Activated T-cell treated with anti-CD3 and anti-CD28 coated beads for 48 hours (primary cell): ENCODE measurements at regions not wholly inside any gene's neighbourhood (a gene's known extent, or its start where the extent isn't known, plus 50 kb on each side); places are given as distances from the start of the nearest gene placed in this dataset.
"Not testable (repeated sequence)": the region's sequence is repeated elsewhere in the genome, so short reads cannot be mapped to it uniquely, and the experiment has no call there.

Experiments used
- DNase-seq: peaks from one replicate; pipeline ENCODE4 v3.0.0-alpha.2; 2020; ENCODE audit warnings: low read depth

DNA sequence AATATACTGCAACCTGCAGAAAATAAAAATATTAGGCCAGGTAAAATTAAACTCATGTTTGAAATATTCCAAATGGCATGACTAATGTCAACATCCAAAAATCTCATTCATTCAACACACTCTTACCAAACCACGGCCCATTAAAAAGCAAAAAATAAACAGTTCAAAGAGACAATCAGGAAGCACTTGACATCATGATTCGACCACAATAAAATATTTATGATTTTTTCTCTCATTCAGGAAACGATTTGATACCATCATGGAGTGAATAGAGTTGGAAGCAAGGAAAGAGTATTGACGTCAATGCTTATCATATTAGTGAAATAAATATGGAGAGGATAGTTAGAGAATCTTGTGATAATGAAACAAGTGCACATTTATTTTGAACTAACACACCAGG, 354.1 kb downstream of the KCNJ2 start:
- DNase-seq: no peak

DNA sequence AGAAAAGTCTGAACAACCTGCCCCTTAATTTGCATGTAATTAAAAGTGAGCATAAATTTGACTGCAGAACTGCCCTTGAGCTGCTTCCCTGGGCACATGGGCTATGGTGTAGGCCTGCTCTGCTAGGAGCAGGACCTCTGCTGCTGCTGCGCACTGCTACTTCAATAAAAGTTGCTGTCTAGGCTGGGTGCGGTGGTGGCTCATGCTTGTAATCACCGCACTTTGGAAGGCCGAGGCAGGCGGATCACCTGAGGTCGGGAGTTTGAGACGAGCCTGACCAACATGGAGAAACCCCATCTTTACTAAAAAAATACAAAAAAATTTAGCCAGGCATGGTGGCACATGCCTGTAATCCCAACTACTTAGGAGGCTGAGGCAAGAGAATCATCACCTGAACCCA, 355.7 kb downstream of the KCNJ2 start:
- DNase-seq: not testable (repeated sequence)

DNA sequence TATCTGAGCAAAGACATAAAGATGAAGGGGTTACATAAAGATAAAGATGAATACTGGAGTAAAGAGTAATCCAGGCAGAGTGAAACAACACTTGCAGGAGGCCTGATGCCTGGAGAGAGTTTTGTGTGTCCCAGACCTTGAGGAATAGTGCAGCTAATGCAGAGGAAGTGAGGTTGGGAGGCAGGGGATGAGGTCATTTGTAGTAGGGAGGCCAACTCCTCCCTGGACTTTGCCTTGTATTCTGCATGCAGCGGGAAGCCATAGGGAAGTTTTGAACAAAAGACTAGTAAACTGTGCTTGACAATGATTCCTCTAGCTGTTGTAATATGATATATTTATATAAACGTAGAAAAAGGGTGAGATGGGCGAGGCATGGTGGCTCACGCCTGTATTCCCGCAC, 356.6 kb downstream of the KCNJ2 start:
- no peak for DNase-seq

DNA sequence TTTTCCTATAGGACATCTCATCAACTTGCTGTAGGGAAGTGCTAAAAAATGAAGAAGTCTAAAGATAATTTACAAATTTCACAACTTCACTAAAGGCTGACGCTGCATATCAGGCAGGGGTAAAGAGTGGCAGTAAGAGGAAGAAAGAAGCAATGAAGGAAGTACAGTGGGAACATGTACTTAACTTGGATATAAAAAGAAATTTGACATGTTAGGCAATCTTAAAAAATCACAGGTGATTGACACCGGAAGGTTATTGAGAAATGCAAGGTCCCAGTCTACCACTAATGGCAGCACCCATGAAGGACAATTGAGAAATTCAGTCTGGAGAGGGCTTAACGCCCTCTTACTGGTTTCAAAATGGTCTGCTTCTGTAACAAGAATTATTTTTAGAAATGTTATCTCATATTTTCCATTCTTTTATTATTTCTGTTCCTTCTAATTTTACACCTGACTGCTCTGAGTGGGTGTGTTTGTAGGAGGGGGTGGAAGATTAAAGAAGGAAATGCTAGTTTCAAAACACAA, 358.1 kb downstream of the KCNJ2 start:
- DNase-seq: no peak

DNA sequence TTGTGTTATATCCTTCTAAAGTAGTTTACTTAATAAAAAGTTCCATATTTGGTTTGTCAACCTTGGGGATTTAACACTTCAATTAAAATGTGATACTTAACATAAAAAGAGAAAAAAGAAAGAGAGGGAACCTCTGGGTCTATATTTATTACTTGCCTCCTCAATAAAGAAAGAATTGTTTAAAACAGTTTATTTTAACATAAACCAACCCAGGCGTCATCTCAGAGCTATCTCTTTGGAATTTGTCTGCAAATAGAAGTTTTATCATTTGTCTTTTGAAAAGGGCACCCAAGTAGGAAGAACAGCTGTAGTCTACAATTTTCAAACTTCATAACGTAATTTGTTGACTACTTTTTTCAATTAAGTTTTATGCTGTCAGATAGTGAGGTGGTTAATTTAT, 364.1 kb downstream of the KCNJ2 start:
- DNase-seq: no peak

DNA sequence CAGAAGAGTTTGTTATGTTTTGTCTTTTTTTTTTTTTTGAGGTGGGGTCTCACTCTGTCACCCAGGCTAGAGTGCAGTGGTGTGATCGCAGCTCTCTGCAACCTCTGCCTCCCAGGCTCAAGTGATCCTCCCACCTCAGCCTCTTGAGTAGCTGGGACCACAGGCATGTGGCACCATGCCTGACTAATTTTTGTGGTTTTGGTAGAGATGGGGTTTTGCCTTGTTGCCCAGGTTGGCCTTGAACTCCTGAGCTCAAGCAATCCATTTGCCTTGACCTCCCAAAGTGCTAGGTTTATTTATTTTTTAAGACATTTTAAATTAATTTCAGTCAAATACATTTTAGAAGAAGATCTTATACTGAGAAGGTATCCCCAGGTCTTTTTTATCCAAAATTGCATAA, 366.7 kb downstream of the KCNJ2 start:
- DNase-seq: no peak

DNA sequence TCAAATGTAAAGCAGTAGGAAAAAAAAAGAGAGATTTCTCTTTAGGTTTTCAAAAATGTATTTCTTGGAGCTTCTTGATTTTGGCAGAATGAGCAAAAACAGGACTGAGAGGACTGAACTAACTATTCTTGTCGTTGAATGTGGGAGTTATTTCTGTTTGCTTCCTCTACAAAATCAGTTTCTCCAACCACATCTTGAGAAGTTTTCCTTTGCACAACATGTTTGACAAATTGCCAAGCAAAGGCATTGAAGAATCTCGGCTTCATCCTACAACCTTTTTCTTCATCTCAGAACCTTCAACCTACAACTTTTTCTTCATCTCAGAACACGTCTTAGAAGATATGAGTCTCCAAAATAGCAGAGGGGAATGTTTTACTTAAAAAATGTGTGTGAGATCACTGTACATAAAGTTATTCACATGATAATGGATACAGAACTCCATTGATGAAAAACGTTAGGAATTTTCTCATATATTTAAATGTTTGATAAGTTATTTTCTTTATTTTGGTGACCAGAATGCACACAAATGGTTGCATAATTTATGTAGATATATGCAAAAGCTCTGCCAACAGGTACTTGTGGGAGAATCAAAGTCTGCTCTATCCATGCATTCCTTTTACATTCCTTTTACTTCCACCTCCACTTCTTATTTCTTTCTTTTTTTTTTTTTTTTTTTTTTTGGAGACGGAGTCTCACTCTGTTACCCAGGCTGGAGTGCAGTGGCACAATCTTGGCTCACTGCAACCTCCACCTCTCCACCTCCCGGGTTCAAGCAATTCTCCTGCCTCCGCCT, 370.0 kb downstream of the KCNJ2 start:
- DNase-seq: no peak

DNA sequence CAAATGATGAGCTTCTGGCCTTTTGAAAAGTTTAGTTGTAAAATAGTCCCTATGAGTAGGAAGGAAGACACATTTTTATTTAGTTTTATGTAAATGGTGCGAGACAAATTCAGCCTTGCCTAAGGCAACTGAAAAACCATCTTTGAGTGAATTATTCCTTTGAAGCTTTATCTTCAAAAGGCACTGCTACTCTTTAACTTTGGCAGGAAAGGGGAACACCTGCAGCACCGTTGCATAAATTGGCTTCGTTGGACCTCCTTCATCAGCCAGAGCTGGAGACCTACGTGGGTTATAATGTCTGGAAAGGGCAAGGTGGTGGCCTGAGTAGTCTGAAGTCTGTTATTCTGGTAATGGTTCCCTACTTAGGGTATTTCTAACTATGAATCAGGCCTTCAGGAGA, 373.5 kb downstream of the KCNJ2 start:
- no peak for DNase-seq

DNA sequence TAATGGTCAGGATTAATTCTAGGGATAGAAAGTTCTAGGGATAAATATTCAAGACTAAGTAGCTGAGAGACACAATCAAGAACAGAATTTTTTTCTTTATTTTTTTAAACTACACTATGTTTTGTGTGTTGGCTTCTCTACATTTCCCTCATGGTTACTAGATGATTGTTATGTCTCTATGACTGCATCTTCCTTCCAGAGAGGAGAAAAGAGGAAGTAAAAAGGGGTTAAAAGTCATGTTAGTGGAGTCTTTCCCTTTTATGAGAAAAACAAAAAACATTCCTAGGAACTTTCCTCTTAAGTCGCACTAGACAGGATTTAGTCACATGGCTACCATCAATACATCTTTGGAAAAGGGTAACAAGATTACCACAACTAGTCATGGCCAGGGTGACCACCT, 375.0 kb downstream of the KCNJ2 start:
- DNase-seq: no peak

DNA sequence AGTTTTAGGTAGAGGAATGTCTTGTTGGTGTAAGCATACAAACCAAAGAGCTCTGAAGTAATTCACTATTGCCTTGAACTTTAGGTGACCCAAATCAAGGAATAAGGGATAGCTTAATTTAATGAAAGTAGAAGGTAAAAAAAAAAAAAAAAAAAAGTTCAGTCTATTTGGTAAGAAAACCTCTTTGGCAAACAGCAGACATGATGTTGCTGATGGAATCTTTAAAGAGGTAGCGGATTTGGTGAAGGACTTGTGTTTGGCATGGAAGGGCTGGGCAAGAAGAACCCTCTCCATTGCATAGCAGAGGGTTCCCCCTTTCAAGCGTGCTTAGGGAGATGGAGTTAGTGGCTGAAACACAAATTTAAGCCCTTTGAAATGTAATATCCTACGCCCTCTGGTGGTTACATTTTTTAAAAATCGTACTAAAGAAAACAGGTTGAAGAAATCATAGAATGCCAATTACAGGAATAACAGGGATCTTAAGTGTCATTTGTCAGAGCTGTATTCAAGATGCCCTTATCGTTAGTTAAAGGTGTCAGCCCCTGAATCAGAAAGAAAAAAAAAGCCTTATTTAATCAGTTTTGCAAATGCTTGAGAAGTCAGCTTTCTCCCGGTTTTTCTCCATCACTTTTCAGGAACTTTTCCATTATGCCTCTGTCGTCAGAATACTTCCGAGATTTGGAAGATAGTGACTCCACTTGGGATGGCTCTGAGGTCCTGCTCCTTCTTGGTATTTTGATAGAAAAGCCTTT, 383.1 kb downstream of the KCNJ2 start:
- DNase-seq: no peak

DNA sequence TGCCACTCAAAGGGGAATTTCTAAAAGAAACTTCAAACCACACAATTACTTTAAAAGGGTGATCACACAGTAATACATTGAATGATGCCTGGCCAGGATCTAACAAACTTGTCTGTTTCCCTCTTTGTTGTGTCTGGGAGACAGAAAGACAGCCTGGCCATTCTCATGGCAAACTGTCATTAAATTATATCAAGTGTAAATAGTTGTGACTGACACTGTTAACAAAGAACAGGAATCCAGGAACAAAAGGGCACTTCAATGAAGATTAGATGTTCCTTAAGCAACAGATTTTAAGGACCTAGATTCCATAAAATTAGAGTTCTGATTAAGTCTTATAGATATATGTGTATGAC, 383.6 kb downstream of the KCNJ2 start:
- no peak for DNase-seq

DNA sequence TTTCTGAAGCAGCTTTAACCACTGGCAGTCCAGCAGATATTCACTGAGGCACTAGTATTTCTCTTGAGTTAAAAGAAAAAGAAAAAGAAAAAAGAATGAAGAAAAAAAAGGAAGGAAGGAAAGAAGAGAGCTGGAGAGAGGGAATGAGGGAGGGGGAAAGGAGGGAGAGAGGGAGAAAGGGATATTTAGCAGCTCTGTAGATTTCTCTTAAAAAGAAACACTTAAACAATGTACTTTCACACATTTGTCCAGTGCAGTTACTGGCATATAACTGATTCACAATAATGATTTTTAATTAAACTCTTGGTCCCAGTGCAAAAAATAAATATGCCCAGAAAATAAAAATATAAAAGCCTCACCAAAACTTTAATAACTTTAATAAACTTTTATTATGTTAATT, 386.4 kb downstream of the KCNJ2 start:
- no peak for DNase-seq

DNA sequence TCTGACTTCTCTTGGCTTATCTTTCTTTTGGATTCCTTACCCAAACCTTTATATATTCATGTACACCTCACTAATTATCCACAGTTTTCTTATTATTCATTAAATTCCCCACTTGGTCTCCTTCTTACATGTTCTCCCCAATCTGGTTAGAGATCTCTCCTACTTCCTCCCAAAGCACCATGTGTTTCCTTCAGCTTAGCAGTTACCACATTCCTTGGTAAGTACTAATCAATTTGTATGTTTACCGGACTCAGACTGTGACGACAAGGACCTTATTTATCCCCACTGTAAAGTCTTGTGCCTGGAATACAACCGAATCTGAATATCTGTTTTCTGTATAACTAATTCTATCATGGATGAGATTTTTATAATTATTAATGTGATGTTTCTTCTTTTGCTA, 389.5 kb downstream of the KCNJ2 start:
- DNase-seq: no peak

DNA sequence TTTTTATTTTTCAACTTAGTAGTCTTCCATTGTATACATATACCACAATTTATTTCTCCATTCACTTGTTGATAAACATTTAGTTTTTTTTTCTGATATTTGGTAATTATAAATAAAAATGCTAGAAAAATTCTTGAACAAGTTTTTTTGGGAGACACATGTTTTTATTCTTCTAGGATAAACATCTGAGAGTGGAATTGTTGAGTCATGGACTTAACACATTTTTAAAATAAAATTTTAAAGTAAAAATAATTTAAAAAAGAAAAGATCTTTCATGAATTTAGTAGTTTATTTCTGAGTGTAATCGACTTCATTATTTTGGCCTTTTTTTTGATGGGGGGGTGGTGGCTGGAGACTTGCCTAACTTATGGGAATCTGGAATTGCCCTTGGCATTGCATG, 391.1 kb downstream of the KCNJ2 start:
- no peak for DNase-seq

DNA sequence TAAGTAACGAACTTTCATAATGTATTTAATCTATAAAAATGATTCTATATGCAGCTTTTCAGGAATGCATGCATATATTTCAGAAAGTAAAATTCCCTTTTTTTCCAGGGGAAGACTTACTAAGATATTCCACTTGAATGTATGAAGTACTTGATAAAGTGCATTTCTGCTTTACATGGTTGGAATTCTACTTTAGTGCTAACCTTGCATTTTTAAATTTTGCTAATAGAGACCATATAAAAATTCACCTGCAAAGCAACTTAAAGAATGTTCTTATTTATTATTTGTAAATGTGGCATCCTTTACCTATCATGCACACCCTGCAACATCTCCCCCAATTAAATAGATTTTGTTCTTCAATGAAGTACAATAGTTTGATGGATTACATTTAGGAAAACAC, 392.8 kb downstream of the KCNJ2 start:
- DNase-seq: no peak

DNA sequence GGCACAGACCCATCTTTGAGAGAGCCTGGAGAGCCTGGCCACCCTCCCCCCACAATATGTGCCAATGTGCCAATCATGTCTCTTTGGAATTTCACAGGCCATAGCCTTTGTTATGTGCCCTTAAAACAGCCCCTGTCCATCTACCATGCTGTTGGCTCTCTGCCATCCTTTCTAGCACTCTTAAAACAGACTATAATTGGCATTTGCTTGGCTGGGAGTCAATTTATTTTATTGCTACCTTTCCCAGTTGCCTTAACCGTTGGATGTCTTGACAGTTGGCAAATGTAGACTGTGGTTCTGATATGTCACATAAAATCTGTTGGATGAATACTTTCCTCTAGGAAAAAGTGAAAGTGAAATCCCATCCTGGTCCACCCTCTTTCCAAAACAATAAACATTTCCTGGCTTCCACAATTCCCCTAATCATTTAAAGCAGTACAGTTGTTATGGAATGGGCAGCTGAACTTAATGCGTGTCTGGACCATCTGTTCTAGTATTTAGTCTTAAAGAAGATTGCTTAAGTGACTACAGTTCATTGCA, 394.0 kb downstream of the KCNJ2 start:
- DNase-seq: no peak

DNA sequence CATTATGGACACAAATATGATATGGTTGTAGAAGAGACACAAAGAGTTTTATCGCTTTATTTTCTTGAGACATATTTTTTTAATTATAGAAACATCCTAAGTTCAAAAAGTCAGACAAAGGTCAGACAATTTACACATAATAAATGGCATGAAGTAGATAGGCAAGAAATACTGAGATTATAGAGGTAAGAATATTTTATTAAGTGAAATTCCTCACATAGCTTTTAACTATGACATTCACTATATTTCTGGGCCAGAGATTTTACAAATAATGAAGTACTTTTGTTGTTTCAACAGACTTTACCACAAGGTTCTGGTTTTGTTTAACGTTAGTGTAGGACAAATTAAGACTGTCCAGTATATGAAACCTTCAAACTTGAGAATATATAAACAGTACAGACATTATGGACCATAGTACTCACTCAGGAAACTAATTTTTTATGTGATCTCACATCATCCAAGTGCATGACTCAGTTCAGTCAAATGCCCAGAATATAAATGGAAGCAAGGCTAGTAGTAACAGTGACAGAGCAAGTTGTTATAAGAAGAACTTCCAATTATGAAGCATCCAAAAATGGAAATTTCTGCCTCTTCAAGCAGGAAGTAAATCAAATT, 394.8 kb downstream of the KCNJ2 start:
- DNase-seq: no peak

DNA sequence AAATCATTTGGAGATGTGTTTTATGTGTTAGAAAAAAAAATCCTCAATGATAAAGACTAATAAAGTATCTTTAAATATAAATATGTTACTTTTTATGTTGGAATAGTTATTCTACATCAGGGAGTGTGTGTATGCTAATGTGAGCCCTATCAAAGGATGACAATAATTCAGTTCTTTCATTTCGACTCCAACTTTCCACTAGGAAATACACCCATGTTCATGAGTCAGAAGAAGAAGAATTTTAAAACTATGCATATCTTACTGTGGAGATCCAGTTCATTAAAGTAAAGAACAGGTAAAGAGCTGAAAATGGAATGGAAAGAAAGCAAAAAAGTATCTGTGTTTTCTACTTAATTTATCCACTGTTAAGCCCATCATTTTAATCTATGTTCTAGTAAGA, 399.8 kb downstream of the KCNJ2 start:
- DNase-seq: no peak

DNA sequence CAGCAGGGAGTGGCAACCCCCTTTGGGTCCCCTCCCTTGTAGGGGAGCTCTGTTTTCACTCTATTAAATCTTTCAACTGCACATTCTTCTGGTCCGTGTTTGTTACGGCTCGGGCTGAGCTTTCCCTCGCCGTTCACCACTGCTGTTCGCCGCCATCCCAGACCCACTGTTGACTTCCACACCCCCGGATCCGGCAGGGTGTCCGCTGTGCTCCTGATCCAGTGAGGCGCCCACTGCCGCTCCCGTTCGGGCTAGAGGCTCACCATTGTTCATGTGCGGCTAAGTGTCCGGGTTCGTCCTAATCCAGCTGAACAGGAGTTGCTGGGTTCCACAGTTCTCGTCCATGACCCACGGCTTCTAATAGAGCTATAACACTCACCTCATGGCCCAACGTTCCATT, 408.1 kb downstream of the KCNJ2 start:
- no peak for DNase-seq

DNA sequence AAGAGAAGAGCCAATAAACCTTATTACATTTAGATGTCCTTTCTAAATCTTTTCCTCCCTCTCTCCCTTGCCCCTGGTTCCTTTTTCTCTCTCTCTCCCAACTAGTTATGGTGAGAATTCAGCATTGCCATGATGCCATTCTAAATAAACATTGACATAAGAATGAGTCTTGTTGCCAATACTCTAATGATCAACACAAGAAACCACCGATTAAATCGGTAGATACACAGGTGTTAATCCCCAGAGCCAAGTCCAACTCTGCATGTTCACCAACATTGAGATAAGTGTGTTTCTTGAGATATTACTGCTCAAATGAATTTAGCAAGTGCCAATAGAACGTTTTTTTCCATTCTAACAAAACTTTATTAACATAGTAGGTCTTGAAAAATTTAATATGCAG, 412.1 kb downstream of the KCNJ2 start:
- DNase-seq: no peak

DNA sequence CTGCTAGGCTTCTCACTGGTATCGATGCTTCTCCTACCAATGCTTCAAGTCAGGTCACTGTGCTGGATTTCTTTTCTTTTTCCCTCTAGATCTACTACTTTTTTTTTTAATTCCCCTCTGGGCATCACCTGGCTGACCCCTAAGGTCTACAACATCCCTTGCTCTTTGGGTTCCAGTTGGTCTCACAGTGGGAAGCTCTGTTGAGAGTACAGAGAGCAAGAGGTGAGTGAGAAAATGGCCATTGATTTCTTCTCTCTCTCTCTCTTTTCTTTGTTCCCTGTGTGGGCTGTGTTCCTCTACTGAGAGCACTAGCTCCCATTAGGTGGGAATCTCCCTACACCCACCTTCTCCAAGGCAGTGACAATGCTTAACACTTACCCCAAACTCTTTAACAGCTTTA, 413.4 kb downstream of the KCNJ2 start:
- DNase-seq: no peak

DNA sequence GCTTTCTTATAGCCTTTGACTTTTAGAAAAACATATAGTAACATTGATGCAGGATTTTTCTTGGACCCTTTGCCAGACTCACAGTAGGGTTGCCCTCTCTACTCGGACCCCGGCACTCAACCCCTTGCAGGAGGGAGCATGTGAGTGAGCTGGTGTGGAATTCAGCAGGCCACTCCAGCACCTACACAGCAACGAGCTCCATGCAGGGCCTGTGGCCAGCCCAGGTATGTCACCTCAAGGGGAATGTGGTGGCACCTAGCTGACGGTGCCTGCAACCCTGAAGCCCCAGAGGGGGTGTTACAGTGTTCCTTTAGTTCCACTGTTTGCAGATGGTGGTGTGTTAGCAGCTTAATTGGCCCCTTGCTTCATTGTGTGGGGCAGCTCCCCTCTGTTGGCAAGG, 414.9 kb downstream of the KCNJ2 start:
- DNase-seq: no peak

DNA sequence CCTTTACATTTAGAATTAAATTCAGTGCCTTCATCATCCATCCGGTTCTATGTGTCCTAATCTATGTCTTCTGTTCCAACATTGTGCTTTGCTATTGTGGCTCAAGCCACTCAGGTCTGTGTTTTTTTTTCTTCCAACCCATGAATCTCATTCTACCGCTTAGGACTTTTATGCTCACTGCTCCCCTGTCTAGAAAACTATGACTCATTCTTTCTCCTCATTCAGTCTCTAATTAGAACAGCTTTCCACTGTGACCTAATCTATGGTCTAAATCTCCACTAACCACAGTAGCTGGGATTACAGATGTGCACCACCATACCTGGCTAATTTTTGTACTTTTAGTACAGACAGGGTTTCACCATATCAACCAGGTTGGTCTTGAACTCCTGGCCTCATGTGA, 418.7 kb downstream of the KCNJ2 start:
- DNase-seq: no peak
